ENCODE measurements at regions not wholly inside any gene's neighbourhood (a gene's known extent, or its start where the extent isn't known, plus 50 kb on each side); places are given as distances from the start of the nearest gene placed in this dataset.

DNA sequence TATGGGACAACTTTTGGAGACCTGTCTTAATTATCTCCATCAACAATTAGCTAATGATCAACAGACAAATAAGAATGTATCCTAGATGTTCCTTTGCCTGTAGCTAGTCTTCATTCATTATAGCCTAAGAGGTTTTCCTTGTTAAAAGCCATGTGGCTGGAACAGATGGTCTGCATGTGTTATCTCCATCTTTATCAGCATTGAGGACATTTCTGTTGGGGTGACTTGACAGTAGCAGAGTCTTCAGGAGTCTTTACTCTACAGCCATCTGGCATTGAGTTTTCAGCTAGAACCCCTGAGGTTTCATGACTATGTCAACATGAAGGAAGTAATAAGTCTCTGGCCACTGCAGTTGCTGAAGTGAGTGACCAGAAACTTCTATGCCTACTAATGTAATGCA, 106.6 kb upstream of the TLE4 start:
- DNase-seq (no peak), ATAC-seq (no peak), FAIRE-seq (no peak)
- Histone ChIP-seq H3K4me1 (no peaks in the 10 kb centered on the region), H3K27ac (no peak overlapping the region), H3K36me3 (no peaks in the 10 kb centered on the region), H3K9me3 (no peaks in the 10 kb centered on the region), H3K4me3 (no peak overlapping the region), H3K27me3 (no peaks in the 10 kb centered on the region)
- TF ChIP-seq CTCF (IDR thresholded peaks at IDR 0.05), result no peak
- intact Hi-C loops (cut with DNase I), result no loop called here

- FAIRE-seq (no peak), DNase-seq (no peak), ATAC-seq (no peak)
- Histone ChIP-seq H3K4me1 (no peaks in the 10 kb centered on the region), H3K4me3 (no peak overlapping the region), H3K36me3 (no peaks in the 10 kb centered on the region), H3K9me3 (no peaks in the 10 kb centered on the region), H3K27ac (no peak overlapping the region), H3K27me3 (no peaks in the 10 kb centered on the region)
- WGBS, 2 donors, result 88 to 90% methylated on average over 2 of the region's 2 CpGs
- TF ChIP-seq CTCF (IDR thresholded peaks at IDR 0.05), result no peak
- intact Hi-C loops (cut with DNase I), result no loop called here
These were observed 102.6 kb upstream of the TLE4 start for GRCh38 chr9:79469164-79469563.

GRCh38 chr9:79470954-79471353, 100.8 kb upstream of the TLE4 start:
- no peak for TF ChIP-seq CTCF (IDR thresholded peaks at IDR 0.05)
- ATAC-seq (no peak), FAIRE-seq (no peak), DNase-seq (no peak)
- 62 to 68% methylated on average over 2 of the region's 2 CpGs for WGBS, 2 donors
- Histone ChIP-seq H3K9me3 (no peaks in the 10 kb centered on the region), H3K4me1 (no peaks in the 10 kb centered on the region), H3K27me3 (no peaks in the 10 kb centered on the region), H3K36me3 (no peaks in the 10 kb centered on the region), H3K4me3 (no peak overlapping the region), H3K27ac (no peak overlapping the region)
- intact Hi-C loops (cut with DNase I), result no loop called here

- H3K9me3 ChIP-seq, result no peaks in the 10 kb centered on the region
- ATAC-seq (peak in 3 of 4 donors; percentile 67 to 84 (median 77)), FAIRE-seq (no peak), DNase-seq (peak; percentile 17 to 55 (median 36))
- no peaks in the 10 kb centered on the region for H3K36me3 ChIP-seq
- H3K4me3 ChIP-seq, result no peak overlapping the region
- H3K27me3 ChIP-seq, result no peaks in the 10 kb centered on the region
- WGBS, 2 donors, result 92% methylated on average over 2 of the region's 2 CpGs
- intact Hi-C loops (cut with DNase I), result no loop called here
- no peak overlapping the region for H3K27ac ChIP-seq
- H3K4me1 ChIP-seq, result no peaks in the 10 kb centered on the region
- no peak for TF ChIP-seq CTCF (IDR thresholded peaks at IDR 0.05)
These were observed 99.9 kb upstream of the TLE4 start for GRCh38 chr9:79471580-79472543.

- Histone ChIP-seq H3K36me3 (no peaks in the 10 kb centered on the region), H3K9me3 (no peaks in the 10 kb centered on the region), H3K27ac (no peak overlapping the region), H3K4me1 (peaks cover 5 to 13% (median 8%) of the 10 kb centered on the region in 3 donors), H3K4me3 (no peak overlapping the region), H3K27me3 (no peaks in the 10 kb centered on the region)
- WGBS, 2 donors, result 0 to 94% methylated on average over 1 of the region's 1 CpG
- intact Hi-C loops (cut with DNase I), result no loop called here
- TF ChIP-seq CTCF (IDR thresholded peaks at IDR 0.05), result no peak
- ATAC-seq (no peak), DNase-seq (no peak), FAIRE-seq (no peak)
These were observed 98.1 kb upstream of the TLE4 start for GRCh38 chr9:79473704-79474103.

Measured in pancreas (tissue), 10 donors.